GM21390 (cell line): ENCODE measurements at regions not wholly inside any gene's neighbourhood (a gene's known extent, or its start where the extent isn't known, plus 50 kb on each side); places are given as distances from the start of the nearest gene placed in this dataset.
"Not testable (repeated sequence)": the region's sequence is repeated elsewhere in the genome, so short reads cannot be mapped to it uniquely, and the experiment has no call there.

ENCODE experiments used
- ATAC-seq: cut with Tn5 transposase; IDR thresholded peaks from one replicate; pipeline ENCODE4 v1.9.1; 2021; ENCODE audit not compliant: unreplicated experiment

GRCh38 chr13:55159765-55160164 lies 1981.0 kb upstream of the PRR20A start:
- ATAC-seq, result no peak

DNA sequence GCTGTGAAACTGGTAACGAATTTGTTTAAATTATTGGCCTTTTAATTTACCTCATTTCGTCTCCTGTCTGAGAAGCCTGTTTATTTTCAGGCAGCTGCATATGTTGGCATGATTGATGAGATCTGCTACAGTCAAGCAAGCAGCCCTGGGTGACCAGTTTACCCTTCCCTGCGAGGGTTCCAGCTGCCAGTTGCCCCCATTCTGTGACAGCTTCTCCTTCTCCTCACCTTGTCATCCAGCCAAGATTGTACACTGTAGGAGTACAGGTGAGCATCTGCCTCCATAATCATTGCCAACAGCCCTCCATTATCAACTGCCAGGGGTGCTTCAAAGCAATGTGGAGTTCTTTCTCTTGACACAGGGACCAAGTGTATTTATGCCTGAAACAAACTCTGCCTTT lies 1979.9 kb upstream of the PRR20A start:
- no peak for ATAC-seq

GRCh38 chr13:55178582-55178981 lies 1962.1 kb upstream of the PRR20A start:
- not testable (repeated sequence) for ATAC-seq

- ATAC-seq, result no peak
These were observed 1949.7 kb upstream of the PRR20A start for GRCh38 chr13:55190996-55191395.

DNA sequence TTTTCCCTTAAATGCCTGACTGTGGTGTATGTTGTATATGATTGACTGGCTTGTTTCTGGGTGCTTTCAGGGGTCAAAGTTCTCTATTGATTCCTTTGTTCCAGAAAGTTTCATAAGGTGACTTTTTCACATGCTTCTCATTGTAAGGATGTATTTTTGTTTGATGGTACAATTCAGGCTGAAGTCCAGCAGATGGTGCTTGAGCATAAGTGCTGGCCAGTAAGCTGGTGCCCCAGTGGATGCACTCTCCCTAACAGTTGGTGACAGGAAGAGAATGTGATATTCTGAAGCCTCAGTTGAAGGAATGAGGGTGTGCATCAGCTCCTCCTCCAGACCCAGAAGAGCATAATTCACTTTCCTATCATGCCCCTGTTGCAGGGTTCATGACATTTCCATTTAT lies 1941.6 kb upstream of the PRR20A start:
- no peak for ATAC-seq

- ATAC-seq, result no peak
These were observed 1925.8 kb upstream of the PRR20A start for GRCh38 chr13:55214841-55215345.

DNA sequence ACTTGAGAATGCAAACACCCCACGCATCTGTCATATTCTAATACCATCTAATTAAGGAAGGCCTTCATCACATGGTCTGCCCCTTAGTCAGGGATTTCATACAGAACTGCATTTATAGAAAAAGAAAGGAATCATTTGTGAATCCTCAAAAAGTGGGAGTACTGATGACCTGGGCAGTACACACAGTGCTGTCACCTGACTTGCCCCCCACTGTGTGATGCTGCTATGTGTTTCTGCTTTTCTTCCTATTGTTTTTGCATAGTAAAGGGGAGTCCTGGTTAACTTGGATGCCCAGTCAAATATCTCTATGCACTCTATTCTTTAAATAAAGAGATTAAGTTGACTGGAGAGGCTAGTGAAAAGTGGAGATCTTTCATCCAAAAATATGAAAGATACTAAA lies 1921.2 kb upstream of the PRR20A start:
- no peak for ATAC-seq

- no peak for ATAC-seq
These were observed 1910.7 kb upstream of the PRR20A start for GRCh38 chr13:55229906-55230569.

DNA sequence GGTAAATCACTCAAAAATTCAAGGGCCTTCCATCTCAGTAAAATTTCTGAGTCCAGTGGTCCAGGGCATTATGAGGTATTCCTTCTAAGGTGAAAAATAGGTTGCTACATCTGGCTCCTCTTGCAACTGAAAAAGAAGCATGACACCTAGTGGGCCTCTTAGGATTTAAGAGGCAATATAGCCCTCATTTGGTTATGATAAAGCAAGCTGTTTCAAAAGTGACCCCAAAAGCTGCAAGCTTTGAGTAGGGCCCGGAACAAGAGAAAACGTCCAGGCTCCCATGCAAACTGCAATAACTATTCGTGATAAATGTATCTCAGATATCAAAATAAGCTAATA lies 1910.2 kb upstream of the PRR20A start:
- no peak for ATAC-seq

DNA sequence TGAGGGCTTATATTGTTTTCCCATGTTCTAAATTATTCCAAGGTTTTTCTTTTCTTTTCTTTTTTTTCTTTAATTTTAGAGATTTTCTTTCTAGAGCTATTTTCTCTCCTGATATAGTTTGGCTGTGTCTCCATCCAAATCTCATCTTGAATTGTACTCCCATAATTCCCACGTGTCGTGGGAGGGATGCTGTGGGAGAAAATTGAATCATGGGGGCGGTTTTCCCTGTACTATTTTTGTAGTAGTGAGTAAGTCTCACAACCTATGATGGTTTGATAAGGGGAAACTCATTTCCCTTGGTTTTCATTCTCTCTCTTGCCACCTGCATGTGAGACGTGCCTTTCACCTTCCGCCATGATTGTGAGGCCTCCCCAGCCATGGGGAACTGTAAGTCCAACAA lies 1906.4 kb upstream of the PRR20A start:
- no peak for ATAC-seq

GRCh38 chr13:55245005-55245644 lies 1895.6 kb upstream of the PRR20A start:
- no peak for ATAC-seq

GRCh38 chr13:55255236-55255635 lies 1885.5 kb upstream of the PRR20A start:
- no peak for ATAC-seq

- no peak for ATAC-seq
These were observed 1877.7 kb upstream of the PRR20A start for GRCh38 chr13:55263045-55263444.

DNA sequence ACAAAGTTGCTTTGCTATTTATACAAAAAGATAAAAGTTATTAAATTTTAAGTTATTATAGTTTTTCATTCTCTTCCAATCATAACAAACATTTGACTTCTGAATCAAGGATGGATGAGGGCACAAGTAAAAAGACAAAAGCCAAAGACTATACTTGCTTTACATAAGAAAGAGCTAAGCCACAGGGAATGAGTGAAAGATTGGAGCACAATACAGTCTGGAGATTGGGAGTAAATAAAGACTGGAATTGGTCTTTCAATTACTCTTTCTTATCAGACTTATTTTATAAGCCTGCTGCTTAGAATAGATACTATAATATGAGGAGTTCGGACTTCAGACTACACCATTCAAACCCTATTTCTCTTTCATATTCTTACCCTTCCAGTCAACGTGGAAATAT lies 1874.1 kb upstream of the PRR20A start:
- ATAC-seq, result no peak

GRCh38 chr13:55298201-55298600 lies 1842.5 kb upstream of the PRR20A start:
- no peak for ATAC-seq

GRCh38 chr13:55302568-55302967 lies 1838.2 kb upstream of the PRR20A start:
- ATAC-seq, result no peak

GRCh38 chr13:55307909-55308308 lies 1832.8 kb upstream of the PRR20A start:
- no peak for ATAC-seq

DNA sequence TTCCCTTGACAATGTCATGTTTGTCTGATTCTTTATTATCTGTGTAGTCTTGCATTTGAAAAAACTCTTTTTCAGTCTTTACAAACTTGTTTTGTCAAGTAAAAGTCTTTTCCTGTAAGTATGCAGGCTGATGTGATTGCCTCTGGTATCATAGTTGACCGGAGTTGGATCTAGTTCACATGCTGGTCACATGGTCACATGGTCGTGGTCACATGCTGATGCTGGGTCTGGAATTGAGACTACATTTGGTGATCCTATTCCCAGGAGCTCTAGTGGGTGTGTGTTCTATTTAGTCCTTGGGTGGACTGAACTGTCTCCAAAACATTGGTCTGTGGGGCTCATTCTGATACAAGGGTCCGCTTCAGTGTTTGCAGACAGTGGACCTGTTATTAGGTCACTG lies 1798.8 kb upstream of the PRR20A start:
- ATAC-seq, result no peak

GRCh38 chr13:55345224-55345623 lies 1795.5 kb upstream of the PRR20A start:
- no peak for ATAC-seq

DNA sequence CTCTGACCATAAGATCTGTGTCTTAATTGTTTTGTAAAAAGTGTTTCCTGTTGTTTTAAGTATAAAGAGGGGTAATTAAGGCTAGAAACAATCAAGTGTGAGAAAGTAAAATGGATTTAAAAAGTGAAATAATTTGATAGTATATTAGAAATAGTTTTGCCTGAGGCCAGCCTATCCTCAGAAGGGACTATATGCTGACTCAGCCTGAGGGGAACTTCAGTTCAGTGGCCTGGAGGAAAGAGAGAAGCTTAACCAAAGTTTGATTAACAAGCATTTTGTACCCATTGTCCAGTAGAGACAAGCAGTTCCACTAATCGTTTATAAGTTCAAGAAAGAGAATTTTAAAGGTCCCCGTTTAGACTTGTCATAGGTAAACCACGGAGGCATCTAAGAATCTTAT lies 1793.2 kb upstream of the PRR20A start:
- ATAC-seq, result no peak

DNA sequence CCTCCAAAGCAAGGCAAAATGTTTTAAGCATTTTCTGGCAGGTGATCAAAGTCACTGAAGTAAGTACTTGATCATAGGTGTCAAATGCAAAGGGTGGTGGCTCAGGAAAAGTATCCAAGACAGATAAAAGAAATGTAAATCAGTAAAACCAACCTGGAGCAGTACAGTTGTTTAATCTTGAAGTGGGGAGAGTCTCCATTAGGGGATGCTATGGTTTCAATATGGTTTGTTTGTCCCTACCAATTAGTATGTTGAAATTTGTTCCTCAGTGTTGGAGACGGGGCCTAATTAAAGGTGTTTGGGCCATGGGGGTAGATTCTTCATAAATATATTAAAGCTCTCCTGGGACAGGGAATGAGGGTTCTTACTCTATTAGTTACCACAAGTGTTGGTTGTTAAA lies 1781.7 kb upstream of the PRR20A start:
- no peak for ATAC-seq

GRCh38 chr13:55361141-55361540 lies 1779.6 kb upstream of the PRR20A start:
- no peak for ATAC-seq

DNA sequence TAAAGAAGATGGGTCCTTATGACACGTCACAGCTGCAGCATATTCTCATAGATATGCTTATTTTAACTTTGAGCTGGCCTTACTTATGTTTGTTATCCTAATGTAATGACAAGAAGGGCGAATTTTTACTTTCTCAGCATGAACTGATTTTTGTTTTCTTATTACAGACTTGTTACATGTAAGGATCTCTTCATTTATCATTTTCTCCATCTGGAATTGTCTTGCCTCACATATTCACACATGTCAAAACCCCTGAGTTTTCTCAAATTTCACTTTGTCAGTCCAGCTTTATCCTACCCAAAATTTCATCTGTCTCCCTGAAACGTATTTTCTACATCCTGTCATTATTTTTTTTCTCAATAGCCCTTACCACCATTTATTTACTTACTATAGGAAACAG lies 1774.0 kb upstream of the PRR20A start:
- ATAC-seq, result no peak
